DMS79 (cell line): ENCODE measurements at regions not wholly inside any gene's neighbourhood (a gene's known extent, or its start where the extent isn't known, plus 50 kb on each side); places are given as distances from the start of the nearest gene placed in this dataset.
"Not testable (repeated sequence)": the region's sequence is repeated elsewhere in the genome, so short reads cannot be mapped to it uniquely, and the experiment has no call there.

Experiments
- DNase-seq: peaks from one replicate; lab custom pipeline; 2025; lab: John Stamatoyannopoulos, UW

DNA sequence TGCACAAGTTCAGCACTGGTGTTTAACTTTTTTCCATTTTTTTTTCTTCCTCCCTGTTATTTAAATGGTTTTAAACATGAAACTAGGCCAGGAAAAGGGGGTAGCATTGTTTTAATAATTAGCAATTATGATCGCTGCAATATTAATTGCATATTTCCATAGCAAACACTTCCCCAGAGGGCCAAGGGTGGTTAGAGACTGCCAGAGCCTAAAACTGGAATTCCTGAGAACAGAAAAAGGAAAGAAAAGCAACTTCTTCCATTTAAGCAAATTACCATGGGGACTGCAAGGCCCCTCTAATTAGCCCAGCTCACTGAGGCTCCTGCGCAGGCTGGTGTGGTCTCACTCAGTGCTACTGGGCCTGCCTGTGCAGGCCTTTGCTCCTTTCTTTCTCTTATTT is 201.5 kb downstream of the SMAD2 start:
- no peak for DNase-seq

DNA sequence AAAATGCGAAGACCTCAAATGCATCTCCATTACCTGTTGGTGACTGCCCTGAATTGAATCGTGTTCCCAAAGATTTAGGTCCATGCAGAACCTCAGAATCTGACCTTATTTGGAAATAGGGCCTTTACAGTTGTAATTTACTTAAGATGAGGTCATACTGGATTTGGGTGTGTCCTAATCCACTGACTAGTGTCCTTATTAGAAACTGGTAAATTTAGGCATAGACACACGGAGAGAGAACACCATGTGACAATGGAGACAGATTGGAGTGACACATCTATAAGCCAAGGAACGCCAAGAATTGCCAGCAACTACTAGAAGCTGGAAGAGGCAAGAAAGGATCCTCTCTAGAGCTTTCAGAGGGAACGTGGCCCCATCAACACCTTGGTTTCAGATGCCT is 203.1 kb downstream of the SMAD2 start:
- DNase-seq = no peak

DNA sequence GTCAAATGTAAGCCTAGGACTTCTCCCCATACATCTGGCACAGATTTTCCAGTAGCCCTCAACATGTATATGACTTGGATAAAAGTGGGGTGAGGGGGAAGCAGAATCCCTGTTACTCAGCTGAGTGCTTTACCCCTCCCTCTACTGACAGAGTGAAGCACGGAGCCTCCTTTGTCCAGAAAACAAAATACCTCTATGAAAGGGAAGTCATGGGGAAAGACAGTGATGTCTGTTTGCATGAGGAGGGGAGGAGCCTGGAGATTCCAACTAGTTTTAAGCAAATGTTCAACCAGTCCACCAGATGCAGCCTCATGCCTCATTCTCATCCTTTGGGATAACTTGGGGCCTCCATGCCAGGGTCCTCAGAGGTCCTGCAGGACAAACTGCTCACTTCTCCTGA is 203.9 kb downstream of the SMAD2 start:
- DNase-seq = no peak

DNA sequence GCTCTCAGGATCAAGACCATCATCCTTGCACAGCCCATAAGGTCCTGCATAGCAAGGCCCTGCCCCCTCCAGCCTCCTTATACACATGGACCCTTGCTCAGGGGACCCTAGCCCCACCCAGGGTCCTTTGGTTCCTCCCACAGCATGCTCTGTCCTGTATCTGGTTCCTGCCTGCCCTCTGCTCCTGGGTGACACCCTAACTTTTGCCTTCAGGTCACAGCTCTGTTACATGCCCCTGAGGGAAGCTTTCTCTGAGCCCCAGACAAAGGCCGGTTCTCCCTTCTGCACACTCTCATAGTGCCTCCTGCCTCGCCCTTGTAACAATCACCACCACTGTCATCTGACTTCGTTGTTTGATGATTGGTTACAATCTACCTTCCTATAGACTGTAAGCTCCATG is 204.8 kb downstream of the SMAD2 start:
- no peak for DNase-seq

DNA sequence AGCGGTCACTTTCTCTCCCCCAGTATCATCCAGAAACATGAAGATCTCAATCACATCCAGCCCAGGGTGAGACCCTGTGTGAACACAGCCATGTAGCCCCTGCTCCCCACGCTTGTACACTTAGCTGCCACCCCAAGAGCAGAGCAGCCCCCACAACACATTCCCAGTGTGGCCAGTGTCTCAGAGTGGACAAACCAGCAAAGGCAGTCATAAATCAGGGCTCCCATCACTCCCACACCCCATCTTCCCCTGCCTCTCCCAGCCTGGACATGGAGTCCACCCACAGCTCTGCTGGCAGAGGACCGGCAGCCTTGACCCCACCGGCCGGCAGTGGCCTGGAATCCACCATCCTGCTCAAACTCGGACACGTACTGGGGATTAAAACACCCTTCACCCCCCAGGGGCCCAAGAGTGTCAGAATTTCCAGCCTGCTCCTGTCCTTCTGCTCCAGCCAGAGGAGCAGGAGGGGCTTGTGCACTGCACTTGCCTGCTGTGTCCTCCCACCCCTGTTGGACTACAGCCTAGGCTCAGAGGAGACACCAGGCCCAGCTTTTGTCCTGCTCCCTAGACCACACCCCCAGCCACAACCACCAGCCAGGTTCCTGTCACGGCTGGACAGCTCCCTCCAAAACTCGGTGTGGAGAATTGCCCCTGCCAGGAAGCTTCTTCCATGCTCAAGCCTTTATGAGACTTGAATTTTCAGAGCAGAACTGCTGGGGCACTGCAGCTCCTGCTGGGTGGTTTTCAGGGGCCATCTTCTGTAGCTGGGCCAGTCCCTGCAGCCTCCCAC is 206.1 kb downstream of the SMAD2 start:
- no peak for DNase-seq

DNA sequence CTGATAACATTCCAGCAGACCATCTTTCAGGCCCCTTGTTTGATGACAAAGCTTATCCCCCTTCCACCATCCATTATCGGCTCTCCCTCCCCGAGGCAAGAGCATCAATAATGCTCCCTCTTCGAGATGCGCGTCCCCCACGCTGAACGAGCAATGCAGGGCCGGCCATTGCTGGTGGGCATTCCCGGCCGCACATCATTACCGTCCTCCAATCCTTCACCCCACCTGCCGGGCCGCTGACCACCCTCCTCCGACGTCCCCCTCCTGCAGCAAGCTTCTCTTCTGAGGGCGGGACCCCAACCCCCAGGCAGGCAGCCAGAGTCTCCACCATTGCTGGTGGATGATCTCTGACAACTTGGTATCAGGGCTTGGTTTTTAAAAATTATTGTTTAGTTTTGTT is 208.6 kb downstream of the SMAD2 start:
- no peak for DNase-seq

DNA sequence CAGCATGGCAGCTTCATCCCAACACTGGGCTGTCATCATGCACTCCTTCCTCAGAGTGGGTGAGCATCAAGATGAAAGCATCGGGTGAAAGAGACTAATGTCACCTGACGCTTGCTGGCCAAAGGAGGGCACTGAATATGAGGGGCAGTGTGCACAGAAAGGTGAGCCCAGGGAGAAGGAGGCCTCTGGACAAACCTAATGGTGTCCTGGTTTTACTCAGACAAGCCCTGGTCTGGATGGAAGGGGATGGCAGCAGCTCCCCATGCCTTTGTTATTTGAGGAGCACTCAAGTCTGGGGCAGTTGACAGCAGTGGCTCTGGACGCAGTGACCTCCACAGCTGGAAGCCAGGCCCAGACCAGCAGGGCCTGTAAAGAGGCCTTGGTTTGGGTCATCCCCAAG is 209.7 kb downstream of the SMAD2 start:
- DNase-seq = no peak

DNA sequence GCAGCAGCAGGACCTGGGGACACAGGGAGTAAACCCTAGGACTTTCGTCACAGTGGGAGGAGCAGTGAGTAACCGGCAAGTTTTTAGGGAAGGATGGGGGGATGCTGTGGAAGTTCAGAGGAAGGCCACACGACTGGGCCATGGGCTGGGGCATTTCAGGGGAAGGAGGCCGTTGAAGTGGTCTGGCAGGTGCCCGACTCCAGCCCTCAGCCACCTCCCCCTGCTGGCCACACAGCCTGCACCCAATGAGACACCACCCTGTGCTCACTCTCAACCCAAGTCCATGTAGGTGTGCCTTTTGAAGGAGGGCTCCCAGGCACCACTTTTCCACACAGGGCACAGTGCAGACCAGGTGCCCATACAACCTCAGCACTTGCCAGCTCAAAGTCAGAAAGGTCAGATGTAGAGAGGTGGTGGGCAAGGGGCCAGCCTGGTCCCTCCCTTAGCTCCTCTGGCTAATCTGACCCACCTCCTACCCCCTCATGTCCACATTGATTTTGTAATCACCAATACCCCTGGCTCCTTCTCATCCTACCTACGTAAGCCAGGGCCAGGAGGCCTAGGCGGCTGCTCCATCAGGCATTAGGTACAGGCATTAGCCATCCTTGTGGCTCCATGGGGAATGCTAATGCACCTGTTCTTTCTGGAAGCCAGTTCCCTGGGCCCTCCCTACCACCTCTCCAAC is 211.2 kb downstream of the SMAD2 start:
- no peak for DNase-seq

DNA sequence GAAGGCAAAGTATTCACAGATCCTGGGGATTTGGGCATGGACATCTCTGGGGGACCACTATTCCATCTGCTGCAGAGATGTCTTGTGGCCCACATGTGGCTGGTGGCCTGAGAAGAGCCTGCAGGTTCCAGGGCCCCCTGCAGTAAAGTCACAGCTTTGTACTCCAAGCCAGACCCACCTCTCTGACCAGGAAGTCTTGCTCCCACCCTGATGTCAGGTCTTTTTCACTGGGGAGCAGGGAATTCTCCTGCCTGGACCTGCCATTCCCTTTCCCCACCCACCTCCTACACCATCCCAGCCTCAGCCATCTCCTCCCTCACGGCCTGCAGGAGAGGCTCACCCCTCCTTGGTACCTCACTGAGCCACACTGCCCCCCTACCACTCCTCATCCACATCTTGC is 211.8 kb downstream of the SMAD2 start:
- DNase-seq = no peak

DNA sequence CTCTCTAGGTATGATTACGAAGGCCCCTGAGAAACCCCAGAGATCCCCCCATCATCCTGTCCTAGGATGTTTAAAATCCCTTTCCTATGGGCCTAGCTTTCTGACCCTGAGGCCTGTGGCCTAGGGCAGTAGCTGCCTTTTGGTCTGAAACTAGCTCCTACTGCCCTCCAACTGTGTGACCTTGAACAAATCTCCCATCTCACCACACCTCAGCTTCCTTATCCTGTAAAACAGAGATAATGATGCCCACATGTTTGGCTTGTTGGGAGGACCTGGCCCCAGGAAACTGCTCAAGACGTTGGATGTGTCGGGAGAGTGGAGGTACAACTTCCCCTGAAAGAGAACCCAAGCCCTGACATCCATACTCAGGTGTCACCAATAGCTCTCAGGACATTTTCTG is 213.2 kb downstream of the SMAD2 start:
- DNase-seq = no peak

DNA sequence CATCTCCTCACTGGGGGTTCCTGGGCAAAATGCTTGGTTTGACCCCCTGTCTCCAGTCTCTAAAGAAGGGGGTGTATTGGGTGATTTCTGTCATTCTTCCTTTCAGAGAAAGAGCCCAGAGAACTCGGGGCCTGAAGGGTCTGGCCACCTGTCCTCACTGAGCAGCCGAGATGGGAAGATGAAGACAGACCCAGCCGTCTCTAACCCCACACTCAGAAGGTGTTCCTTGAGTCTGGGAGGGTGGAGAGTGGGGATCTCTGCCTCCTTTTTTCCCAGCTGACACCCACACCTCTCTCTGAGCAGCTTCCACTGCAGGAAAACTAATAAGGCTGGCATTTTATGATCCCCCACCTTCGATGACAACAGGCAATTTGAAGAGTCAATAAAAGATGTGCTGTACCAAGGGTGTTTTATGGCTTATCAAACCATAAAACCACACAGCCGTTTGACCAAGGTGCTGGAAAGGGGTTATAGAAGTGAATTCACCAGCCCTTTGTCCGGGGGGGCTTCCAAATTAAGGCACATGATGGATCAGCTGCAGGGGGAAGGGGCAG is 213.8 kb downstream of the SMAD2 start:
- no peak for DNase-seq

DNA sequence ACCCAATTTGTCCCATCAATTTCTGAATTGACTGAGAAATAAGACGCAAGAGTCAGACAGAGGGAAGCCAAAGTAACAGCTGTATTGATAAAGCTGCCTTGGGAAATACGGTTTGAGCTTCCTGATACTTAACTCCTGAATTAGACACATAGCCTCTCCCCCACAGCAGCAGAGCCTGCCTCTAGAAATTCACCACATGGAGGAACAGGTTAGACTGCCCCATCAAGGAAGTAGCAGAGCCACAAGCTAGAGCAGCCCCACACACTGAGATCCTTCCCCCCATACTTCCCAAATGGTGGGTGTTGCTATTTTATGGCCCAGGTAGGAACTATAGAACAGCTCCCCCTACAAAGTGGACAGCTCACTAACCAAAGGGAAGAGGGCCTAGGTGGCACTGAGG is 220.0 kb downstream of the SMAD2 start:
- DNase-seq = no peak

DNA sequence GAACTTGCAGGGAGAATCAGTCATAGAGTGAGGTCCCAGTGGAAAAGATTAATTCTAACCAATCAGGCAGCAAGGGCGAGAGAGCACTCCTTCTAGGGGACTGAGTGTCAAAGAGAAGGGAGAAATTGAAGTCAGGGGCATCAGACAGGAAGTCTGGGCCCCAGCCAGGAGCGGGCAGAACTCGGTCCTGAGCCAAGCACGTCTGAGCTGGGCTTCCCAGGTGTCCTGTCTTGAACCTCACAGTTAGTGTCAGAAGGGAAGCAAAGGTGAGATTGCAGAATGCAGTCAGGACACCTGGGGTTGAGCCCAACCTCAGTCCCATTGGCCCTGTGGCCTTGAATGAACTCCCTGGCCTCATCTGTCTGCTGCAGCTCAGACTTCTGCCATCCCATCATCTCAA is 220.9 kb downstream of the SMAD2 start:
- no peak for DNase-seq

DNA sequence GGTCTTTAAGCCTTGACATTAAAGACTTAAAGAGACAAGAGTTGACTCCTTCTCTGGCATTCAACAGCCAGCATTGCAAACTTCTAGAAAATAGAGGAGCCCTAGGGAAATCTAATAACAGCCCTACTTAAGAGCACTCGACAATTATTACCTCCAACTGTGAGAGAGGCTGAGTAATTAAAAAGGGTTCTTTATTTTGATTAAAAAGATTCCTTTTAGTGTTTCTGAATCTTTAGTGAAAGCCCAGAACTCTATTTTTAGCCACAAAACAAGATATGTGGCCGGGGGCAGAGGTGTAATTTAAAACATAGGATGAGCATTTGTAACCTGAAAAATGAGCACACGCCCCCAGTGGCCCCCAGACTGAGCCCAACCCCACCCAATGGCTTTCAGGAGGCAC is 222.3 kb downstream of the SMAD2 start:
- DNase-seq = no peak

DNA sequence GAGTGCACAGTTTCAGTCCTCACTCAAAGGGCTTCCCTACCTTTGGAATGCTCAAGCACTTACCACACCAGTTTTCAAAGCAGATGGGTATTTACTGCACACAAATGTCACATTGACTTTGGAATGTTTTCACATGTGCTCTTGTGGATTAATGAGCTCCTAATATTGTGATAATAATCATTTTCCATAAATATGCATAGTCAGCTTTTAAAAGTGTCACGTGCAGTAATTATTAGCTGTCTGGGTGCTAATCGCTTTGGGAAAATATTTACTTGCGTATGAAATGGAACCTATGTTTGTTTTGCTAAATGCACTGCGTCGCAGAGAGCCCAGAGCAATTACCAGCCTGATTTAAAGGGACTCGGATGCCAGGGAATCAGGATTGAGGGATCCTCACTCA is 229.3 kb downstream of the SMAD2 start:
- no peak for DNase-seq

DNA sequence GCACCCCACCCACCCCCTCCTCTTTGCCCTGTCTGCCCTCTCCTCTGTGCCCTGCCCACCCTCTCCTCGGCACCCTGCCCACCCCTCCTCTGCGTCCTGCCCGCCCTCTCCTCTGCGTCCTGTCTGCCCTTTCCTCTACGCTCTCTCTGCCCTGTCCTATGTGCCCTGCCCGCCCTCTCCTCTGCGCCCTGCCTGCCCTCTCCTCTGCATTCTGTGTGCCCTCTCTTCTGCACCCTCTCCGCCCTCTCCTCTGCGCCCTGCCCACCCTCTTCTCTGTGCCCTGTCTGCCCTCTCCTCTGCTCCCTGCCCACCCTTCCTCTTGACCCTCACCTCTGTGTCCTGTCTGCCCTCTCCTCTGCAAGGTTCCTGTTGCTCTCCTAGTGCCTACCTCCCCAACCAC is 233.6 kb downstream of the SMAD2 start:
- DNase-seq = no peak

DNA sequence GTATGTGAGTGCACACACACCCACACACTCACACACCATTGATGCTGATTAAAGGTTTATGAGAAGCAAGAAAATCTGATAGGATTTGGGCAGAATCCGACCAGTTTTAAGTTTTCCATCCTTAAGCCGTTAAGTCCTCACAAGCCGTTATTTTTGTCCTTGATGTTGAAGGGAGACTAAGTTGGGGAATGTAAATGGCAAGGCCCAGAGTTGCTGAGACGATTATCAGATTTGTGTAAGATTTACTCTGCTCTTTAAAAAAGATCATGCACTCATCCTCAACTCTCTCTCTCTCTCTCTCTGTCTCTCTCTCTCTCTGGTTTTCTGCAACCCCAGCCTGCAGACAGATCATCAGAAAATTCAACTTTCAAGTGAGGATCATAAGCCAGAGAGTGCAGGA is 238.8 kb downstream of the SMAD2 start:
- DNase-seq = no peak

DNA sequence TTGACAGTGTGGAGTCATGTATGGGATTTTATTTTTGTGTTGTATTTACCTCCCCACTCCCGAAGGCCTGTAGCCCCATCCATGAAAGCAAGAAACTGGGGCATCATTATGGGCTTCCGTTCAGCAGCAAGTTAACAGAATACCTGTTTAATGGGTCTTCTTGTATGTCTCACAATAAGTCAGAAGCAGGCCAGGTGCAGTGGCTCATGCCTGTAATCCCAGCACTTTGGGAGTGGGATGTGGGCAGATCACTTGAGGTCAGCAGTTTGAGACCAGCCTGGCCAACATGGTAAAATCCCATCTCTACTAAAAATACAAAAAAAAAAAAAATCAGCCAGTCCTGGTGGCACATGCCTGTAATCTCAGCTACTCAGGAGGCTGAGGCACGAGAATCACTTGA is 239.7 kb downstream of the SMAD2 start:
- not testable (repeated sequence) for DNase-seq

DNA sequence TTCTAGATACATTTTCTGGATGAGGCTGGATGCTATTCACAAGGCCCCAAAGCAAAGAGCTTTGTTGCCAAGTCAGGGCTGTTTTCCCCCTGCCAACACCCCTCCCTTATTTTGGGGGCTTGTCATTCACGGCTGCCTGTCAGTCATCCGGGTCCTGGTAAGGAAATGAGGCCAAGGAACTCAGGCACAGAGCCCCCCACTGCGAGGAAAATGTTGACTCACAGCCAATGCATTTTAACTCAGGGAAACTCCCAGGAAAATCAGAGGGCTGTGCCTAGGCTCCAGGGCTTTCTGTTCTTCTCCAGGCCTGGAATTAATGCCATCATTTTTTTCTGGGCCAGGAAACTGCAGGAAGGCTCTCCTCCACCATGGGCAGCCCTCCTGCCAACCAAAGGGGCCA is 241.1 kb downstream of the SMAD2 start:
- DNase-seq = no peak

DNA sequence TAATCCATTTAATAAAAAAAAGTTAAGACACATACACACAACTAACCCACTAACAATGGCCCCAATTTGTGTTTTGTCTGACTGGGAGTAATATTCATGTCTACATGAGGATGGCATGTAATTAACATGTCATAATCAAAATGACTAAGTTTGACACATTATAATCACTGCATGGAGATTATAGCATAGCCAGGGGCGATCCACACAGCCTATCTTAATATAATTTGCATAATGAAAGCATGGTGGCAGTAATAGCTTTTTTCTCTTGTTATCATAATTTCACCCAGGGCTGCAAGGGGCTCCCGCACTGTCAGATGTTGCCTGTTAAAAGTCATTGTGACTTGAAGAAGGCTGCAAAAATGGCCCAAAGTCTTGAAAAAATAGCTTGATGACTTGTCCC is 243.7 kb downstream of the SMAD2 start:
- DNase-seq = no peak

DNA sequence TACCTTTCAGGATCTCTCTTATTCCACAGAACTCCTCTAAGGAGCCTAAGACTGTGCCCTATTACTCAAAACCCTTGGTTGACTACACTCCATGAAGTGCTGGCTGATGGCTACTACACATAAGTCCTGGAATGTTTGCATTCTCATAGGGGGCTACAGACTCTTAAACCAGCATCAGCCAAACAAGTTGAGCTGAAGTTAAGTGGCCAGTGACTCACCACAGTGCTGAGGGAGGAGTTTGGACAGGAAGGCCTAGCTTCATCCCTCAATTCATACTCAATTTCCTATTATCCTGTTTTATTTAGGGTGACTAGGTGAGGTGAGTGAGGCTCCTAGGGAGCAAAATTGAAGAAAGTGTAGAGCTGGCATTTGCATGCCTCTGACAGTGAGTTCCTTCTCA is 246.7 kb downstream of the SMAD2 start:
- DNase-seq = no peak

DNA sequence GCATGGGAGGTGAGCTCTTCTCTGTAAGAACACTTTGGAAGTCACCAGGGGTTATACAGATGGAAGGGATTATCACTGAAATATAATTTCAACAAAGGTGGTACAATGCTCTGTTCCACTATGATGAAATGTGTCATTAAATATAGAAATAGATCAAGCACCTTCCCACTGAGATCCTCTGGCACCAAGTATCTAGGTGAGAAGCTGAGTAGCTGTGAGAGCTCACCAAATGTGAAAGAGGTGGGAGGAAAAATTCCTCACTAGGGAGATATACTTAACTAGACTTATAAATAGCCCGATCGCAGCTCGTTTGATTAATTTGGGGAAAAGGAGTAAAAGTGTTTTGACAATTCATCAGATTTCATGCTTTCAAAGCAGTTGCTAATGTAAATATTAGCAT is 247.6 kb downstream of the SMAD2 start:
- DNase-seq = no peak

DNA sequence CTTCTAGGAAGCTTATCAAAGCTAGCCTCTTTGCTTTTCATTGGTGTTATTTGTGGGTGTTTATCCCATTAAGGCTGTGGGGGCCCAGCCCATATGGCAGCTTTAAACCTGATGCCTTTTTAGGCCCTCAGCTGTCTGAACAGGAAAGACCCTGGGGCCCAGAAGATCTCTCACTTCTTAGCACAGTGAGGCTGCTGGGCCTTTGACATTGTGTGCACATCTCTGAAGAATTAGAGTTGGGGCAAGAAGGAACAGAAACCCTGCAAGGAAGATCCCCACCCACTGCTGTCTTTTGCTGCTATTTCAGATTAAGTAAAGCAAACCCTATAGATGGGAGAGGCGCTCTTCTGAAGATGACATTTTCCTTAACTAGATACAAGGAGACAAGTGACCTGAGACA is 250.0 kb downstream of the SMAD2 start:
- DNase-seq = no peak

DNA sequence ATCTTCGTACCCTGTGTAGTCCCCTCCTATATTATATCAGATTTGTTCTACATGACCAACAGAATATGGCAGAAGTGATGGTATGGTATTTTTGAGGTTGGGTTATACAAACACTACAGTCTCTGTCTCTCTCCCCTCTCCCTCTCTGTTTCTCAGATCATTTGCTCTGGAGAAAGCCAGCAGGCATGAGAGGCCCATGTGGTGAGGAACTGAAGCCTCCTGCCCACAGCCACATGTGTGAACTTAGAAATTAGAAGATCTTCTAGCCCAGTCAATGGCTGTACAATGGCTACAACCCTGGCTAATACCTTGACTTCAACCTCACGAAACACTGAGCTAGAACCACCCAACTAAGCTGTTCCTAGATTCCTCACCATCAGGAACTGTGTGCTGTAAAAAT is 250.6 kb downstream of the SMAD2 start:
- no peak for DNase-seq
